ENCODE measurements at regions not wholly inside any gene's neighbourhood (a gene's known extent, or its start where the extent isn't known, plus 50 kb on each side); places are given as distances from the start of the nearest gene placed in this dataset.

- no peak for DNase-seq (ENCODE audit: low read depth)
Measured at GRCh38 chr7:67762516-67762915, 765.9 kb downstream of the TYW1 start.

GRCh38 chr7:67764289-67764688 is 767.7 kb downstream of the TYW1 start:
- no peak for DNase-seq (ENCODE audit: low read depth)

- no peak for DNase-seq (ENCODE audit: low read depth)
Measured at GRCh38 chr7:67765481-67766175, 769.0 kb downstream of the TYW1 start.

GRCh38 chr7:67766906-67767410 is 770.3 kb downstream of the TYW1 start:
- no peak for DNase-seq (ENCODE audit: low read depth)

GRCh38 chr7:67771846-67772605 is 775.4 kb downstream of the TYW1 start:
- no peak for DNase-seq (ENCODE audit: low read depth)

GRCh38 chr7:67773081-67773480 is 776.4 kb downstream of the TYW1 start:
- DNase-seq (ENCODE audit: low read depth) = no peak

GRCh38 chr7:67777119-67777518 is 780.5 kb downstream of the TYW1 start:
- DNase-seq (ENCODE audit: low read depth) = no peak

GRCh38 chr7:67781841-67782240 is 785.2 kb downstream of the TYW1 start:
- no peak for DNase-seq (ENCODE audit: low read depth)

GRCh38 chr7:67786021-67786420 is 789.4 kb downstream of the TYW1 start:
- DNase-seq (ENCODE audit: low read depth) = no peak

GRCh38 chr7:67788669-67789068 is 792.0 kb downstream of the TYW1 start:
- no peak for DNase-seq (ENCODE audit: low read depth)

- DNase-seq (ENCODE audit: low read depth) = no peak
Measured at GRCh38 chr7:67791918-67792317, 795.3 kb downstream of the TYW1 start.

- DNase-seq (ENCODE audit: low read depth) = no peak
Measured at GRCh38 chr7:67794544-67794943, 797.9 kb downstream of the TYW1 start.

GRCh38 chr7:67803789-67804188 is 807.2 kb downstream of the TYW1 start:
- no peak for DNase-seq (ENCODE audit: low read depth)

- no peak for DNase-seq (ENCODE audit: low read depth)
Measured at GRCh38 chr7:67805921-67806471, 809.4 kb downstream of the TYW1 start.

GRCh38 chr7:67807826-67808225 is 811.2 kb downstream of the TYW1 start:
- no peak for DNase-seq (ENCODE audit: low read depth)

GRCh38 chr7:67809586-67809985 is 813.0 kb downstream of the TYW1 start:
- DNase-seq (ENCODE audit: low read depth) = no peak

- DNase-seq (ENCODE audit: low read depth) = no peak
Measured at GRCh38 chr7:67813621-67814292, 817.1 kb downstream of the TYW1 start.

- DNase-seq (ENCODE audit: low read depth) = no peak
Measured at GRCh38 chr7:67817481-67817880, 820.8 kb downstream of the TYW1 start.

GRCh38 chr7:67821116-67821515 is 824.5 kb downstream of the TYW1 start:
- DNase-seq (ENCODE audit: low read depth) = no peak

- no peak for DNase-seq (ENCODE audit: low read depth)
Measured at GRCh38 chr7:67823345-67823744, 826.7 kb downstream of the TYW1 start.

- no peak for DNase-seq (ENCODE audit: low read depth)
Measured at GRCh38 chr7:67825356-67825755, 828.7 kb downstream of the TYW1 start.

- no peak for DNase-seq (ENCODE audit: low read depth)
Measured at GRCh38 chr7:67841896-67842295, 845.3 kb downstream of the TYW1 start.

- DNase-seq (ENCODE audit: low read depth) = no peak
Measured at GRCh38 chr7:67842571-67842970, 845.9 kb downstream of the TYW1 start.

Data from EH (cell line).